GM19395 (cell line): ENCODE measurements at regions not wholly inside any gene's neighbourhood (a gene's known extent, or its start where the extent isn't known, plus 50 kb on each side); places are given as distances from the start of the nearest gene placed in this dataset.
A peak's percentile ranks its signal among the peaks of the same experiment; 100 is the strongest.

ENCODE experiments used
- ATAC-seq: cut with Tn5 transposase; IDR thresholded peaks from one replicate; pipeline ENCODE4 v1.9.1; 2021; ENCODE audit warnings: mild to moderate bottlenecking, moderate library complexity; ENCODE audit not compliant: unreplicated experiment

DNA sequence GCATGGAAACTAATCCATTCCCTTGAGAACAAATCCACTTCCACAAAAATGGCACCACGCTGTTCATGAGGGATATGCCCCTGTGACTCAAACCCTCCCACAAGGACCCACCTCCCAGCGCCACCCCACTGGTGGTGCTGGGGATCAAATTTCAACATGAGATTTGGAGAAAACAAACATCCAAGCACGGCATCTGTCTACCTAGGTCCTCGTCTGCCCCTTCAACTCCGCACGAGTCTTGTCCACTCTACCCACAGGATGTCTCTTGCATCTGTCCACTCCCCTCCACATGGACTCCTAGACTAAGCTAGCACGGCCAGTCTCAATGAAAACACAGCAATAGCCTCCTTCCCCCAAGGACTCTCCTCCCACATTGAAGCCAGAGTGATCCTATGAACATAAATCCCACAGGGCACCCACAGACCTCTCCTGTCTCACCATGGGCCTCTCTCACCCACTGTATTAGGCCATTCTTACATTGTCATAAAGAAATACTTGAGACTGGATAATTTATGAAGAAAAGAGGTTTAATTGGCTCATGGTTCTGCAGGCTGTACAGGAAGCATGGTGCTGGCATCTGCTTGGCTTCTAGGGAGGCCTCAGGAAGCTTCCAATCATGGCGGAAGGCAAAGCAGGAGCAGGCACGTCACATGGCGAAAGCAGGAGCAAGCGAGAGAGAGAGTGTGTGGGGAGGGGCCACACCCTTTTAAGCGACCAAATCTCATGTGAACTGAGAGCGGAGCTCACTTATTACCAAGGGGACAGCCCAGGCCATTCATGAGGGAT lies 101.4 kb downstream of the TOMM20 start:
- no peak for ATAC-seq

DNA sequence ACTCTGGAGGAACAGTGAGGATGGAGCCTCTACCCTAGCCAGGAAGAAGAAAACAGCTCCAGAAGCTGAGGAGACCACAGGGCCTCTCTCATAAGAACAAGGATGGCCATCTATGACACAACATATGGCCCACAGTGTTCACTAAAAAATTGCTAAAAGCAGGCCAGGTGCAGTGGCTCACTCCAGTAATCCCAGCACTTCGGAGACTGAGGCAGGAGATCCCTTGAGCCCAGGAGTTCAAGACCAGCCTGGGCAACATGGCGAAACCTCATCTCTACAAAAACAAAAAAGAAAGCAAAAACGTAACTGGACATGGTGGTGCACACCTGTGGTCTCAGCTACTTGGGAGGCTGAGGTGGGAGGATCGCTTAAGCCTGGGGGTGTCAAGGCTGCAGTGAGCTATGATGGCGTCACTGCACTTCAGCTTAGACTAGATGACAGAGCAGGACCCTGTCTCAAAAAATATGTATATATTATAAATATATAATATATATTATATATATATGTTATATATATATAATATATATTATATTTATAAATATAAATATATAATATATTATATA lies 103.1 kb downstream of the TOMM20 start:
- ATAC-seq, result no peak

DNA sequence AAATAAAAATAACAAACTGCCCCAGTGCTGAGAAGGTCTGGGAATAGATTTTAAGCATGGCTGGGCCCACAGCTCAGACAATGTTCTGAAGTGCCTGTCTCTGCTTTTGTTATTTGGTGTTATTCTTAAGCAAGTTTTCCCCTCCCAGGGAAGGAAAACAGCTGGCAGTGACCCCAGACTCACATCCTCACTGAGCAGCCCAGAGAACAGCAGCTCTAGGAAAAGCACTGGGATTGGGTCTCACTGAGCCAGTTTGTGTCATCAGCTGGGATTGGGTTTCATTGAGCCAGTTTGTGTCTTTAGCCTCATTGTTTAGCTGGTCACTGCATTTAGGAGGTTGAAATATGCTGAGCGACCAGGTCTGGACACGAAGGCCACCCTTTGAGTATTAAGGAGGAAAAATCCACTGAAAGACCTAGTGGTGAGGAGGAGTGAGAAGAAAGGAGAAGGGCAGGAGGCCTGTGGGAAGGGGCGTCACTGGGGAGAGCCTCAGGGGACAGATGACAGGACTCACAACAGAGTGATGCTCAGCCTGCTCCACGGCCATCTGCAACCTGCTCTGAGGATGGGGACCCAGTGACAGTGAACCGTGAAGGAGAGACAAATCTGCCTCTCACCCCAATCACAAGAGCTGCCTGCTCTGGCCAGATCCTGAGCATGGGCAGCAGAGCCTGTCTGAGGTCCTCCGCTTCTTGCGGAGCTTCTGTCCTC lies 103.8 kb downstream of the TOMM20 start:
- ATAC-seq, result no peak

DNA sequence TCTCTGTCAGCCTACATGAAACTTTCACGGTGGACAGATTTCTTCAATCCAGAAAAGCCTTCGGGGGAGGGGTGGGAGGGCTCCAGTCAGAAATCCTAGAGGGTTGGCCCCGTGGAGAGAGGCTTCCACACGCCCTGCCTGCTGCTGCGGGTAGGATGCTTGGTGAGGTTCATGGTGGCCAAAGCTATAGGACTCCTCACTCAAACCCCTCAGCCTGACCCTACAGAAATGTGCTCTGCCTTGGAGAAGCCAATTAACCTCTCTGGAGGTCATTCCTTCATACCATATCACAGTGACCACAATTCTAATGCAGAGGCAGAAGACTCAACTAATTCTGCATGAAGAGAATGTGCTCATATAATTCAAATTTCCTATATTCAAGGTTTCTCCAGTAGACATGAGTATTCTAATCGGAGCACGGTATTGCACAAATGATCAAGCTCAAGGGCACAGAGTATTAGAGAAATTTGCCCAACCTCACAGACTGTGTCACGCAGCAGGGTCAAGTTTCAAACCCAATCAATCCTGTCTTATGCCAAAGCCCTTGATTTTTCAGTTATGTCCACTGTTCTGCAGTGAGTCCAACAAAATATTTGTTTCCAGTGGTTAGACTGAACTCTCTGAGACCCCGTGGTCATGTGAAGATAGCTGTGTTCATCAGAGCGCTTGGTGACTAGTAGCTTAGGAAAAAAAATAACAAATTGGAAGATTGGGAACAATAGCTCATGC lies 104.8 kb downstream of the TOMM20 start:
- ATAC-seq, result no peak

DNA sequence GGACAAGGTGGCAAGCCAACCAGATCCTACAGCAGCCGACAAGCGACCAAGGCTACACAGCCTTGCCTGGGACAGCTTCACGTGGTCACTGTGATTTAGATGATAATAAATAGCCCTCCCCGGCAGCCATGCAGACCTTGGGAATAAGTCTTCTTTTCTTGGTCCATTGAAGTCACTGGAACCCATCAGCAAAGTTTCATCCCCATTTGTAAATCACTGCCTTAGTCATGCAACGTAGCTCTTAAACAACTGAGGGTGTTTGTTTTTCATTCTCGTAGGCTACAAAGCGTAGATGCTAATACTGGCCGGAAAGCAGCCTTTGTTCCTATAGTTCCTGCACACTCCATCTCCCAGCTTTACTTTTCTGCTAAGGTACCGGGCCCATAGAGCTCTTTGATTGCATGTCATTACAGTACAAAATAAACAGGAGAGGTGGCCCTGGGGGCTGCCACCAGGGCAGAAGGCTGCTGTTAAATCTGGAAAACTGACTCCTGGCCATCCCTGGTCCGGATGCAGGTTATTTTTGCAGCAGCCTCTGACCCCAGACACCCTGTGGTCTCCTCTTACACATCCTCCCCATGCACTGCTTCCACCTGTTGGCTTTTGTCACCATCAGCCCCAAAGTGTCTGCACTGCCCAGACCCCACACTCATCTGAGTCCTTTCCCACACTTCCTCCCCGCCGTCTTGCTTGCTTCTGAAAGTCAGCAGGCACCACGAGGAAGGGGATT lies 105.5 kb downstream of the TOMM20 start:
- peak; percentile 59 for ATAC-seq

DNA sequence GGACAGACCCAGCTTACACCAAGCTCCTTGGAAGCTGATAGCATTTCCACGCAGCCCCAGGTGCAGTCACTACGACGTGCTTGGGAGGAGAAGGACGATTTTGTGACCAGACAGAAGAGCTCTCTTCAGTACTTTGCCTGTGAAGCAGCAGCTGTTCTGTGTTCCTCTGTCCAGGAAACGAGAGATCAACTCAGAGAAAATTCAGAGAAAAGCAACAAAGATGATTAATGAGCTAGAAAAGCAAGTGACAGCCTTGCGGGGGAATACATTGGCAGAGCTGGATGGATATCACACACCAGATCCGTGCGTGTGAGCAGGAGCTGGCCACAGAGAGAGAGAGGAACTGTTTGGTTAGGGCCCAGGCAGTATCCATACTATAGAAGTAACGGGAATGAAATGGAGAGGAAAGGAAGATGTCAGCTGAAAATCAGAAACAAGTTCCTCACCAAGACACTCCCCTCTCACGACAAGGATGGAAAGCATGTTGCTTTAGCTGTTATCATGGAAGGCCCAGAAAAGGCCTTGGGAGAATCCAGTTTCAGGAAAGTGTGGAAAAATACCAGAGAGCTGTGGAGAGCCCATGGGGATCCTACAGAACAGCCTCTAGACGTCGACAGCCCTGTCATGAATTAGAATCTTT lies 106.2 kb downstream of the TOMM20 start:
- ATAC-seq, result no peak

DNA sequence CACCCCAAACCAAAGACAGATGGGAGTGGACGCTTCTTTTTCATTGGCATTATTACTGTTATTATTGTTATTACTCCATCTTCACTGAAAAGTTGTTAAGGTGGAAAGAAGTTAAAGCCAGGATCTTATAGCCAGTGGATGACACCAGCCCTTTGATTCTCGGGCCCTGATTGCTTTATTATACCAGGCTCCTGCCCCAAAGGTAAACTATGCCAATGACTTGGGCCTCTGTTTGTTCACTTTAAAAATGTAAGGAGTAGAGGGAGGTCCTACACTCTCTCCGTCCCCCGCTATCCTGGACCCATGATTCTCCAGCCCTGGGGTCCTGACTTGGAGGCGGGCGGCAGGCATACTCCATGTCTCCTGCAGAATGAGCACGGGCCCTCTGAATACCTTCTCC lies 106.8 kb downstream of the TOMM20 start:
- ATAC-seq, result no peak

DNA sequence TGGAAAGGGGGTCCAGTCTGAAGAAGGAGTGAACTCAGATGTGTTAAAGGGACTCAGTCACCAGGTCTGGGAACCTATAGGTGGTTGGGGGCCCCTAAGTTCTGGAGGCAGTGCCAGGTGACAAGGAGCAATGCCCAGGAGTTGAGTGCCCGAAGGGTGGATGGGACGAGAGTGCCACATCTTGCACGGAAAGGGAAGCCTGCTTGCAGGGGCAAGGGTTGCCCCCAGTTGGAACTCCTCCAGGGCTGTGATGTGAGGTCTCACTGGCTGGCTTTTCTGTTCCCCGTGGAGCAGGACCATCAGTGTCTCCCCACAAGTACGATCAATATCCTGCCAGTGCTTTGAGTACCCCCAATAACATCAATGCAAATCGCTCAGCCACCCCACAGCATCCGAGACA lies 107.3 kb downstream of the TOMM20 start:
- no peak for ATAC-seq

DNA sequence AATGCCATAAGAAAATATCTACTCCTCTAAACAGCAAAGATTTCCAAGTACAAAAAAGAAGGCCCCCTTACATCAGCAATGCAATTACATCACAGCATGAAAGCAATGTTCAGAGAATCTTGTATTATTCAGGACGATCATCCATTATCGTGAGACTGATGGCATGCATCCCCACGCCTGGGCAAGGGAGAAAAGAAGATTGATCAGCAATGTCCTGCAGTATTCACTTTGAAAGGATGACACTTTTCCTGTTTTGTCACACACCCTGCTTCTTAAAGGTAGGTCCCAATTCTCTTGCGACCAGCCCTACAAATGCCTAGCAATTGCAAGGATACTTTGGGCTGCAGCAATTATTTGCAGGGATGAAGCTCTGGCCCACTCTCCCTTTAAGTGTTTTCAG lies 108.7 kb downstream of the TOMM20 start:
- no peak for ATAC-seq

DNA sequence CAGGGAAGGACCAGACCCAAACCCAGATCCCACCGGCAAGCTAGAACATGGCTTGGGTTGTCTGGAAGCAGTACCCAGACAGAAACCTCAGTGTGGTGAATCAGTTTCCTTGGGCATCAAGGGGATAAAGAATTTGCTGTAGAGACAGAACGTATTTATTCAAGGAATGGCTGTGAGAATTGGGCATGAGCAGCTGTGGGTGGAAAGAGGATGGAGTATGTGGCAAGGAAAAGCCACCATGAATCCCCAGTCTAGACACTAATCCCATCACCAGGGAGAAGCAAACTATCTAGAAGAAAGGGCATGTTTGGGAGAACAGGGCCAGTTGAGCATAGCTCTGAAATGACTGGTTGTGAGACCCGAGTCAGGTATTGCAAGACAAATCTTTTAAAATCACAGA lies 109.2 kb downstream of the TOMM20 start:
- ATAC-seq, result no peak

DNA sequence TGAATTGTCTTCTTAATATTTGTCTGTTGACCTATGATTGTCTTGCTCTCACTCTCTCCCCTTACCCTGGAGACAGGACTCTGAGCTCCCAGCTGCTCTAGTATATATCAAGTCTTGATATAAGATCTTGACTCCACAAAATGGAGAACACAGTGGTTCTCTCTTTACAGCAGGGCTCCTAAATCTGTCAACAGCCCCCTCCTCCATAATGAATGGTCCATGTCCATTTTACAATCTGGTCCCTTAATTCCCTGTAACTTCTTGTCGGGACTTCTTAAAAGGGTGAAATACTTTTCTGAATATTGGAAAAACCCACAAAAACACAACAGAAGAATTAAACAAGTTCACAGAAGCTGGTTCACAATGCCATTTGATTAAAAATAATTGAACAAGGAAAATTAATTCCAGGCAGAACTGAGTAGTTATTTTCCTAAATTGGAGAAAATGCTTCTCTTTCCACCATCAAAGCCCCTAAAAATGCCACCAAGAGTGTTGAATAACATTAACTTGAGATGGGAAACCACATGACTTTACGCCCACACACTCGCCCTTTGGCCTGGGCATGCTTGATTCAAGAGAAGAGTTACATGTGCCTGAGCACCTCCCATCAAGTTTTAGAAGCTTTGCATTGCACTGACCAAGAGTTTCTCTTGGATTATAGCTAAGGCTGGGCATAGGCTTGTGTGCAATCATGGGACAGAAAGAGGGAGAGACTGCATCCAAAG lies 109.8 kb downstream of the TOMM20 start:
- ATAC-seq, result no peak

DNA sequence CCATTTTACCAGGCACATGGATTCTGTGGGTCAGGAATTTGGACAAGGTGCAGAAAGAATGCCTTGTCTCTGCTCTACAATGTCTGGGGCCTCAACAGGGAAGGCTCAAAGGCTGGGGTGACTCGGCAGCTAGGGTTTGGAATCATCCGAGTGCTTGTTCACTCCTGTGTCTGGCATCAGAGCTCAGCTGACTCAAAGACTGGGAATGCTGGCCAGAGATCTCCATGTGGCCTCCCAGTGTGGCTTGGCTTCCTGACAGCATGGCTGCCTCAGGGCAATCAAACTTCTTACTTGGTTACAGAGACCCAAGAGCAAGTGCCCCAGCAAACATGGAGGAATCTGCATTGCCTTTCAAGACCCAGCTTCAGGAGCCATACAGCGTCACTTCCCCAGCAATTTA lies 110.5 kb downstream of the TOMM20 start:
- no peak for ATAC-seq

DNA sequence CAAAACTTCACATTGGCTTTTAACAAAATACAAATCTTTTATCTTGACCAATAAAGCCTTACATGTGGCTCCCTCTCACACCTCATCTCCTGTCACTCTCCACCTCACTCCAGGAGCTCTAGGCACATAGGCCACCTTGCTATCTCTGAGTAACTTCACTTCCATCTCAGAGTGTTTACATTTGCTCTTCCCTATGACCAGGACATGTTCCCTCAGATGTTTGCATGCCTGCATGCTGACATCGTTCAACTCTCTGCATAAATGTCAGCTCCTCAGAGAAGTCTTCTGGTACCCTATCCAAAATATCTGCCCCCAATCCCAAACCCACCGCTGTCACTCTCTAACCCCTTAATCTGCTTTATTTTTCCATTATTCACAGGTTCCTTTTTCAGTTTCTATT lies 110.9 kb downstream of the TOMM20 start:
- ATAC-seq, result no peak

DNA sequence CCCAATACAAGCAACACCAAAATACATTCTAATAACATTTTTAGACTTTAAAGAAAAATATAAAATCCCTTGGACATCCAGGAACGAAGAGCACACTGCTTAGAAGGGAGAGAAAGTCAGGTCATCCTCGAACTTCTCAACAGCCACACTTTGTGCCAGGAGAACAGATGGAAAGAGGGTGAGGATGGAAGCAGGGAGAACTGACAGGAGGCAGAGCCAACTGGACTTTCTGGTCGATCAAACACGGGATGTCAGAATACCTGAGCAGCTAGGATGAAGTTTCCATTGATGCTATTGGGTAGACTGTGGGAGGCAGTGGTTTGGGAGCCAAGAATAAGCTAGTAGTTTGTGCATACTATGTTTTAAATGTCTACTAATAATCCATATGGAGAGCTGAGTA lies 111.4 kb downstream of the TOMM20 start:
- no peak for ATAC-seq

DNA sequence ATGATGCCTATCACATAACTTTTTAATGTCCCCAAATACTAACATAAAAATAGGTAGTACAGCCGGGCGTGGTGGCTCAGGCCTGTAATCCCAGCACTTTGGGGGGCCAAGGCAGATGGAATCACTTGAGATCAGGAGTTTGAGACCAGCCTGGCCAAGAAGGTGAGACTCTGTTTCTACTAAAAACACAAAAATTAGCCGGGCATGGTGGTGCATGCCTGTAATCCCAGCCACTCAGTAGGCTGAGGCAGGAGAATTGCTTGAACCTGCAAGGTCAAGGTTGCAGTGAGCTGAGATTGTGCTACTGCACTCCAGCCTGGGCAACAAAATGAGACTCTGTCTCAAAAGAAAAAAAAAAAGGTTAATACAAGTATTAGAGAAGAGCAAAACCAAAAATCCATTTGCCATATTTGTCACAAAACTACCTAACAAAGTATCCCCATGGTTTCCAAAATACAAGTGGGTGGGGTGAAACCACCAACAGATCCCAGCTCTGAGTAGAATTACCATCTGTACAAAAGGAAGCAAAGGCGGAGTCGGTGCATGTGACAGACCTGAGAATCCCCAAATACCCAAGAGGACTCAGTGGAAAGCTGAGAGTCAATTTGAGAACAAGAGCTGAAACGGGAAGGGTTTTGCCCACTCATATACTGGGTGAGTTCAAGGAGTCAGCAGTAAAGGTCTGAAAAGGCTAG lies 113.2 kb downstream of the TOMM20 start:
- ATAC-seq, result peak; percentile 29

DNA sequence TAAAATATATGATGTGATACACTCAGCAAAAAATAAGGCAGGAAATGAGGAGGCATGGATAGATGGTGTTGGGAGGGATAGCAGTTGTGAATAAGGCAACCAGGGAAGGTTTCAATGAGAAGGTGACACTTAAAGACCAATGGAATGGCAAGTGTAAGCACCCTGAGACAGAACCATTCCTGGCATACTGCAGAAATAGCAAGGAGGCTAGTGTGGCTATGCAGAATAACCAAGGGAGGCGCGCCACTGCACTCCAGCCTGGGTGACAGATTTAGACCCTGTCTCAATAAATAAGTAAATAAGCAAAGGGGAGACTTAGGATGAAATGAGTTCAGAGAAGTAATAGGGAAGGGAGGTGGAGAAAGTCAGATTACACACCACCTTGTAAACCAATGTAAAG lies 113.9 kb downstream of the TOMM20 start:
- no peak for ATAC-seq

DNA sequence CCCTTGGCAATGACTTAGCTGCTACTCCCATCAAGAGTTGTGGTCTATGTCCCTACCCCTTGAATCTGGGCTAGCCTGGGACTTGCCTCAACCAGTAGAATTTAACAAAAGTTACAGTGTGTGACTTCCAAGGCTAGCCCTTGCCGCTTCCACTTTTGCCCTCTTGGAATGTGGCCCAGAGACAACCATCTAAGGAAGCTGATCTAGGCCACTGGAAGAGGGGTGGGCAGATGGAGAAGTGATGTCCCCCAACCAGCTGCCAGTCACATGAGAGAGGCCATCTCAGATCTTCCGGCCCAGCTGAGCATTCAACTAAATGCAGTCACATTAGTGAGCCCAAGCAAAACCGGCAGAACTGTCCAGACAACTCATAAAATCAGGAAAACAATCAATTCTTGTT lies 115.1 kb downstream of the TOMM20 start:
- ATAC-seq, result no peak

DNA sequence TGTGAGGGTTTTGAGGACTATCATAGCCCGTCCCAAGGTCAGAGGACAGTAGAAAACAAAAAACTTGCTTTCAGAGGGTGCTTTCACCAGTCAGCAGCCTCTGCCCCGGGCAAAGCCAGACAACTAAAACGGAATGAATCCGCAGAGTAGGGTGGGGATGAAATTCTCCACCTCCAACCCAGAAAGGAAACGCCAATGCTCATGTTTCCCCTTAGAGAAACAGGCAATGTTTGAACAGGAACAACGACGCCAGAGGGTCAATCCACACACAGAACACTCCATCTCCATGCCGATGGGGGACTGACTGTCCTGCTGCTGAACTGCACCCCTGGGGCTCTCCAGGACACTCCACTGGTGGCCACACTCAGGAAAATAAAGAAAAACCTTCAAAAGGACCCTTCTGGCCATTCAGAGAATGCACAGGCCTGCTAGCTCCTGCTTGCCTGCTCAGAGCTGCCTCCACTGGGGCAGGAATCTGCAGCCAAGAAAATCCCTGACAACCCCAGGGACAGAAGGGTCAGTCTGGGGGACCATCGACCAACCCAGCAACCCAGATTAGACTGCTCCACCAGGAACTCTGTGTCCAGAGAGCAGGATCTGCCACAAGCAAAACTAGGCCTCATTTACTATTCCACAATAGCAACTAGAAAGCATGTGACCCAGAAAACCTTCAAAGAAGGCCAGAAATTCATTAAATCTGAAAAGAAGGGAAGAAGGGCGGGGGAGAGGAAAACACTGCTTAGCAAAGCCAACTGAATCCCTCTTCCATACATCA lies 116.0 kb downstream of the TOMM20 start:
- no peak for ATAC-seq
